ENCODE measurements at regions not wholly inside any gene's neighbourhood (a gene's known extent, or its start where the extent isn't known, plus 50 kb on each side); places are given as distances from the start of the nearest gene placed in this dataset.

DNA sequence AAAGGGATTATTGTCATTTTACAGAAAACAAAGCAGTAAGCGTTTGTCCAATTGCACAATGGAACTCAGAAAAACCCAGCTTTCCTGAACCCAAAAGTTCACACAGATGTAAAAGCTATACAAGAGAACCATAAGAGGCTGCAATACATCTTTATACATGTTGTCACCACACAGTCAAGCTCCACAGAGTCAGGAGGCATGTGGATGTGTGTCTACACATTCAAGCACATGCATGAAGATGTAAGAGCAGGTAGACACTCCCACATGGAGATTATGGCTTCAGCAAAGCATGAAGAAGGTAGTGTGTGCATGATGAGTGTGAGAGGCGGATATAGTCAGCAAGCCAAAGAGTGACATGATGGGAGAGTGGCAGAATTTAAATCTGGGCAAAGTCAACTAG, 124.7 kb upstream of the THBS1 start:
- TF ChIP-seq, protein P1, sequence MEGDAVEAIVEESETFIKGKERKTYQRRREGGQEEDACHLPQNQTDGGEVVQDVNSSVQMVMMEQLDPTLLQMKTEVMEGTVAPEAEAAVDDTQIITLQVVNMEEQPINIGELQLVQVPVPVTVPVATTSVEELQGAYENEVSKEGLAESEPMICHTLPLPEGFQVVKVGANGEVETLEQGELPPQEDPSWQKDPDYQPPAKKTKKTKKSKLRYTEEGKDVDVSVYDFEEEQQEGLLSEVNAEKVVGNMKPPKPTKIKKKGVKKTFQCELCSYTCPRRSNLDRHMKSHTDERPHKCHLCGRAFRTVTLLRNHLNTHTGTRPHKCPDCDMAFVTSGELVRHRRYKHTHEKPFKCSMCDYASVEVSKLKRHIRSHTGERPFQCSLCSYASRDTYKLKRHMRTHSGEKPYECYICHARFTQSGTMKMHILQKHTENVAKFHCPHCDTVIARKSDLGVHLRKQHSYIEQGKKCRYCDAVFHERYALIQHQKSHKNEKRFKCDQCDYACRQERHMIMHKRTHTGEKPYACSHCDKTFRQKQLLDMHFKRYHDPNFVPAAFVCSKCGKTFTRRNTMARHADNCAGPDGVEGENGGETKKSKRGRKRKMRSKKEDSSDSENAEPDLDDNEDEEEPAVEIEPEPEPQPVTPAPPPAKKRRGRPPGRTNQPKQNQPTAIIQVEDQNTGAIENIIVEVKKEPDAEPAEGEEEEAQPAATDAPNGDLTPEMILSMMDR (IDR thresholded peaks at IDR 0.05) = no peak
- no peak for TF ChIP-seq POLR2A (IDR thresholded peaks at IDR 0.05)

Data from lower leg skin (tissue), 3 donors.